SK-N-SH (cell line): ENCODE measurements at regions not wholly inside any gene's neighbourhood (a gene's known extent, or its start where the extent isn't known, plus 50 kb on each side); places are given as distances from the start of the nearest gene placed in this dataset.

Experiments
- CTCF ChIP-seq: fragments of 200-600 bp; sonication (generic); IDR thresholded peaks from 2 replicates; pipeline ENCODE4 v1.6.1; 2017; ENCODE audit warnings: antibody characterized with exemption, mild to moderate bottlenecking, moderate library complexity
- FOXJ3 ChIP-seq: sonication (generic); formaldehyde crosslinking; IDR thresholded peaks from 2 replicates; pipeline ENCODE4 v1.5.1; 2020; ENCODE audit warnings: mild to moderate bottlenecking, missing genetic modification reagents
- GABPA ChIP-seq: IDR thresholded peaks from 2 replicates; pipeline ENCODE4 v1.4.0; 2012; ENCODE audit warnings: low read depth, mild to moderate bottlenecking
- JUND ChIP-seq: IDR thresholded peaks from 2 replicates; pipeline ENCODE4 v1.4.0; 2012
- NFIC ChIP-seq: IDR thresholded peaks from 2 replicates; pipeline ENCODE4 v1.4.0; 2012; ENCODE audit warnings: borderline replicate concordance
- RAD21 ChIP-seq: IDR thresholded peaks from 2 replicates; pipeline ENCODE4 v1.6.1; 2012; ENCODE audit warnings: mild to moderate bottlenecking, low read length
- RFX5 ChIP-seq: IDR thresholded peaks from 2 replicates; pipeline ENCODE4 v1.6.1; 2012; ENCODE audit warnings: mild to moderate bottlenecking, improper control_type of control experiment, low read length
- SIN3A ChIP-seq: IDR thresholded peaks from 2 replicates; pipeline ENCODE4 v1.6.1; 2012; ENCODE audit warnings: low read depth, mild to moderate bottlenecking, low read length, moderate library complexity, borderline replicate concordance
- SMC3 ChIP-seq: IDR thresholded peaks from 2 replicates; pipeline ENCODE4 v1.6.1; 2012; ENCODE audit warnings: low read depth, low read length, improper control_type of control experiment
- TEAD4 ChIP-seq: IDR thresholded peaks from 2 replicates; pipeline ENCODE4 v1.4.0; 2012; ENCODE audit warnings: mild to moderate bottlenecking, borderline replicate concordance; ENCODE audit not compliant: insufficient read depth
- YY1 ChIP-seq: IDR thresholded peaks from 2 replicates; pipeline ENCODE4 v1.4.0; 2012; ENCODE audit warnings: low read depth, mild to moderate bottlenecking
- TF ChIP-seq, protein P1 (sequence below): fragments of 150-350 bp; IDR thresholded peaks from 2 replicates; pipeline ENCODE4 v1.6.1; 2017; ENCODE audit warnings: antibody characterized with exemption, low read length, low read depth, borderline replicate concordance

DNA sequence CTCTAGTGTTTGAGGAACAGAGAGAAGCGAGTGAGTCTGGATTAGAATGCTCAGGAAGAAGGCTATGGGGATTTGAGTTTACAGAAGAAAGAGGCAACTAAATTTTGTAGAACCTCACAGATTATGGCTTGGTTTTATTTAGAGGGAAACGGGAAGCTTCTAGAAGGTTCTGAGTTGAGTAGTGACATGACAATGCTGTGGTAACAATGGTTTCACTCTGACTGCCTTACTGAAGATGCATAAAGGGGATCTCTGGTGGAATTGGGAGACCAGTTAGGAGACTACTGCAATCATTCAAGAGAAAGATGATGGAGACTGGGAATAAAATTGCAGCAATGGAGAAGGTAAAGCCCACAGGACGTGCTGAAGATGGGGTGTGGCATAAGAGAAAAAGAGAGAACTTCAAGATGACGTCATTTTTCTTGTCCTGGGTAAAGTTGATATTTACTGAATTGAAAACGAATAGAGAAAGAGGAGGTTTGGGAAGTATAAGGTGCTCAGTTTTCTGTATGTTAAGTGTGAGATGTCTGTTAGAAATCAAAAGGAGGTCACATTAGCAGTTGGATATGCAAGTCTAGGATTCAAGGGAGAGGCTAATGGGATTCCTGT is 710.1 kb upstream of the NRSN1 start:
- TF ChIP-seq GABPA (no peak), CTCF (no peak), YY1 (no peak), FOXJ3 (CRISPR knock-in tag) (no peak), SIN3A (no peak), SMC3 (no peak), TEAD4 (no peak), NFIC (no peak), RFX5 (no peak), RAD21 (no peak), JUND (no peak)
- TF ChIP-seq, protein P1, sequence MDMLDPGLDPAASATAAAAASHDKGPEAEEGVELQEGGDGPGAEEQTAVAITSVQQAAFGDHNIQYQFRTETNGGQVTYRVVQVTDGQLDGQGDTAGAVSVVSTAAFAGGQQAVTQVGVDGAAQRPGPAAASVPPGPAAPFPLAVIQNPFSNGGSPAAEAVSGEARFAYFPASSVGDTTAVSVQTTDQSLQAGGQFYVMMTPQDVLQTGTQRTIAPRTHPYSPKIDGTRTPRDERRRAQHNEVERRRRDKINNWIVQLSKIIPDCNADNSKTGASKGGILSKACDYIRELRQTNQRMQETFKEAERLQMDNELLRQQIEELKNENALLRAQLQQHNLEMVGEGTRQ: no peak
